ENCODE measurements at regions not wholly inside any gene's neighbourhood (a gene's known extent, or its start where the extent isn't known, plus 50 kb on each side); places are given as distances from the start of the nearest gene placed in this dataset.
A peak's percentile ranks its signal among the peaks of the same experiment; 100 is the strongest.
"Not testable (repeated sequence)": the region's sequence is repeated elsewhere in the genome, so short reads cannot be mapped to it uniquely, and the experiment has no call there.

GRCh38 chr11:110347660-110348059, 51.2 kb upstream of the RDX start:
- H3K4me3 ChIP-seq (ENCODE audit: low read length): no peak overlapping the region
- TF ChIP-seq, protein P1, sequence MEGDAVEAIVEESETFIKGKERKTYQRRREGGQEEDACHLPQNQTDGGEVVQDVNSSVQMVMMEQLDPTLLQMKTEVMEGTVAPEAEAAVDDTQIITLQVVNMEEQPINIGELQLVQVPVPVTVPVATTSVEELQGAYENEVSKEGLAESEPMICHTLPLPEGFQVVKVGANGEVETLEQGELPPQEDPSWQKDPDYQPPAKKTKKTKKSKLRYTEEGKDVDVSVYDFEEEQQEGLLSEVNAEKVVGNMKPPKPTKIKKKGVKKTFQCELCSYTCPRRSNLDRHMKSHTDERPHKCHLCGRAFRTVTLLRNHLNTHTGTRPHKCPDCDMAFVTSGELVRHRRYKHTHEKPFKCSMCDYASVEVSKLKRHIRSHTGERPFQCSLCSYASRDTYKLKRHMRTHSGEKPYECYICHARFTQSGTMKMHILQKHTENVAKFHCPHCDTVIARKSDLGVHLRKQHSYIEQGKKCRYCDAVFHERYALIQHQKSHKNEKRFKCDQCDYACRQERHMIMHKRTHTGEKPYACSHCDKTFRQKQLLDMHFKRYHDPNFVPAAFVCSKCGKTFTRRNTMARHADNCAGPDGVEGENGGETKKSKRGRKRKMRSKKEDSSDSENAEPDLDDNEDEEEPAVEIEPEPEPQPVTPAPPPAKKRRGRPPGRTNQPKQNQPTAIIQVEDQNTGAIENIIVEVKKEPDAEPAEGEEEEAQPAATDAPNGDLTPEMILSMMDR (IDR thresholded peaks at IDR 0.05; ENCODE audit: insufficient read depth, low read depth, low read length, missing control alignments): no peak
- DNase-seq (ENCODE audit: low read depth): no peak

- no peak for DNase-seq (ENCODE audit: low read depth)
- TF ChIP-seq, protein P1 (IDR thresholded peaks at IDR 0.05; ENCODE audit: insufficient read depth, low read depth, low read length, missing control alignments): no peak
- H3K4me3 ChIP-seq (ENCODE audit: low read length): no peak overlapping the region
Observed at GRCh38 chr11:110349138-110349996, 53.0 kb upstream of the RDX start.

DNA sequence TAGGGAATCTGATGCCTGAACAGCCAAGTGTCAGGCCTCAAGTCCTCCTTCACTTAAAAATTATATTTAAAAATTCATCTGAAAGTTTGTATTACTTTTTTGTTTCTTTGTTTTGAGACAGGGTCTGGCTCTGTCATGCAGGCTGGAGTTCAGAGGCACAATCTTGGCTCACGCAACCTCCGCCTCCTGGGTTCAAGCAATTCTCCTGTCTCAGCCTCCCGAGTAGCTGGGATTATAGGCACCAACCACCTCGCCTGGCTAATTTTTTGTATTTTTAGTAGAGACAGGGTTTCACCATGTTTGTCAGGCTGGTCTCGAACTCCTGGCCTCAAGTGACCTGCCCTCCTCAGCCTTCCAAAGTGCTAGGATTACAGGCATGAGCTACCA, 53.6 kb upstream of the RDX start:
- DNase-seq (ENCODE audit: low read depth); H3K4me3 ChIP-seq (ENCODE audit: low read length): not testable (repeated sequence)

GRCh38 chr11:110355011-110355744, 58.8 kb upstream of the RDX start:
- no peak overlapping the region for H3K4me3 ChIP-seq (ENCODE audit: low read length)
- no peak for DNase-seq (ENCODE audit: low read depth)
- TF ChIP-seq, protein P1 (IDR thresholded peaks at IDR 0.05; ENCODE audit: insufficient read depth, low read depth, low read length, missing control alignments): no peak

DNA sequence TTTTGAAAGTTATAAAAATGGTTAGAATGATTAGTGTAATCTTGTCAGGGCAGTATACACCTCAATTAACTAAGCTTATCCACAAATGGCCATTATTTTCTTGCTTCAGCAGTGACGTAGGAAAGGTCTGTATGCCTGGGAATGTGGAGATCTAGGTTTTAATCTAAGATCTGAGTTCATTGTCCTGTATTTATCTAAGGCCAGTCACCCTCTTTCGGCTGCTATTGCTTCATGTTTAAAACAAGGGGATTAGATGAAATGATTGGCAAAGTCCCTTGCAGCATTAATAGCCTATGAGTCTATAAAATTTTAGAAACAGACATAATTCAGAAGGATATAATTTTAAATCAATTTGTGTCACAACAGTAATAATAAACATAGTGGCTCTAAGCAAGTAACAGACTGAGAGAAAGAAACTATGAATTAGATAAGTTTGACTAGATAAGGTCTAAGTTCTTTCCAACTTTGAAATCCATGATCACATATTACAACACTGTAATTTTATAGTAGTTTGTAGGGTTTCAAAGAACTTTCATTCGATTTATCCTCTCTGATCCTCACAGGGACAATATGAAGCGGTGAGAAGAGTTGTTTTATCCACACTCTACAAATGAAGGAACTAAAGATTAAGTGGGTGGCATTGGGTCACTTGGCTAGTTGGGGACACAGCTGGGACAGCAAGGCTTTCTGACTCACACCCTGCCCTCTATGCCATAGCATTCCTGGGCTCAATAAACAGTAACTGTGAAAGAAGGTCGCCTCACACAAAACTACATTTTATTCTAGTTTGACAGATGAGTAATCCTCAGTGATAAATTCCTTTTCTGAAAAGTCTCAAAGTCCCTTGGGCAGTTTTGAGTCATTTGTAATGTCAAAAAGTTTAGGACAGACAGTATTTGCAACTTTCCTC, 60.6 kb upstream of the RDX start:
- peak; percentile 31 for DNase-seq (ENCODE audit: low read depth)
- TF ChIP-seq, protein P1 (IDR thresholded peaks at IDR 0.05; ENCODE audit: insufficient read depth, low read depth, low read length, missing control alignments): no peak
- H3K4me3 ChIP-seq (ENCODE audit: low read length): no peak overlapping the region

DNA sequence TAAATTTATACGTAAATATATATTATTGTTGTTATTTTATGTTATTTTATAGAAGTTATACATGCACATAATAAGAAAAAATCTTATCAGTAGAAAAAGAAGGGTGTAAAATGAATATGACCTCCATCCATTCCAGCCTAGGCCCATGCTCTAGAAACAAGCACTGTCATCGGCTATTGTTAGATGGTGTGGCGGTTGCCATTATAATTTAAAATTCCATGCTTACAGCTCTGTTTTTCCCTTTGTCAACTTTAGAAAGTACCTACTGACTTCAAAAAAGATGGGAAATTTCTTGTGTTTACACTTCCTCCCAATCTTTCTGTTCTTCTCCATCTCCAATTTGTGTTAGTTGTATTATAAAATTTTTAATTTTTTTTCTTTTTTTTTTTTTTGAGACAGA, 61.9 kb upstream of the RDX start:
- no peak overlapping the region for H3K4me3 ChIP-seq (ENCODE audit: low read length)
- TF ChIP-seq, protein P1 (IDR thresholded peaks at IDR 0.05; ENCODE audit: insufficient read depth, low read depth, low read length, missing control alignments): no peak
- DNase-seq (ENCODE audit: low read depth): no peak

DNA sequence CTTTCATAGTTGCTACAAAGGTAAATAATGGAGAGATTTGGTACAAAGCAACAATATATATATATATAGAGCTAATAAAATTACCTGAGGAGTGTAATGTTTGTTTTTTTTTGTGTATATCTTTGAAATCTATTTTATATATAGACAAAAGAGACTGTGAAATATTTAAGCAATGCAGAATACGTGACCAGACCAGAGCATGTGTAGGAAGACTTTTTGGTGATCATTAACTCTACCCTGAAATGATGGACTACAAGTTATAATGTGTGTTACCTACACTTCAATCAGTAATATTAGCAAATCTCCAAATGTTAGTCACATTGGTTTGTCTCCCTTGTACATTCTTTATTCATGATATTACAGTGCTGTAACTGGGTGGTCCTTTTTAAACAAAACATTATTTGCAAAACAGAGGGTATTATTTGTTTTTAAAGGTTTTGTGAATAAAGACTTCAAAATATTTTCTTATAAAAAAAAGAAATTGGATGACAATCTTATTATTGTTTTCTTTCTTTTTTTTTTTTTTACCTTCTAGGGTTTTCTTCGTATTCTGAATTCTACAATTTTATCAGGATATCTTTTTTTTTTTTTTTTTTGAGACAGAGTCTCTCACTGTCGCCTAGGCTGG, 64.5 kb upstream of the RDX start:
- DNase-seq (ENCODE audit: low read depth); H3K4me3 ChIP-seq (ENCODE audit: low read length): not testable (repeated sequence)

Data from epithelial cell of esophagus (primary cell).